DND-41 (cell line): ENCODE measurements at regions not wholly inside any gene's neighbourhood (a gene's known extent, or its start where the extent isn't known, plus 50 kb on each side); places are given as distances from the start of the nearest gene placed in this dataset.

ENCODE experiments used
- EZH2 ChIP-seq: IDR thresholded peaks from 3 replicates; pipeline ENCODE4 v1.6.1; 2012; ENCODE audit warnings: borderline replicate concordance, low read depth, mild to moderate bottlenecking, moderate library complexity, low read length, inconsistent platforms; ENCODE audit not compliant: severe bottlenecking
- TF ChIP-seq, protein P1 (sequence below): IDR thresholded peaks from 2 replicates; pipeline ENCODE4 v1.5.1; 2012; ENCODE audit warnings: borderline replicate concordance, low read length, moderate library complexity, mild to moderate bottlenecking; ENCODE audit not compliant: poor library complexity, severe bottlenecking; ENCODE audit errors: extremely low read depth

DNA sequence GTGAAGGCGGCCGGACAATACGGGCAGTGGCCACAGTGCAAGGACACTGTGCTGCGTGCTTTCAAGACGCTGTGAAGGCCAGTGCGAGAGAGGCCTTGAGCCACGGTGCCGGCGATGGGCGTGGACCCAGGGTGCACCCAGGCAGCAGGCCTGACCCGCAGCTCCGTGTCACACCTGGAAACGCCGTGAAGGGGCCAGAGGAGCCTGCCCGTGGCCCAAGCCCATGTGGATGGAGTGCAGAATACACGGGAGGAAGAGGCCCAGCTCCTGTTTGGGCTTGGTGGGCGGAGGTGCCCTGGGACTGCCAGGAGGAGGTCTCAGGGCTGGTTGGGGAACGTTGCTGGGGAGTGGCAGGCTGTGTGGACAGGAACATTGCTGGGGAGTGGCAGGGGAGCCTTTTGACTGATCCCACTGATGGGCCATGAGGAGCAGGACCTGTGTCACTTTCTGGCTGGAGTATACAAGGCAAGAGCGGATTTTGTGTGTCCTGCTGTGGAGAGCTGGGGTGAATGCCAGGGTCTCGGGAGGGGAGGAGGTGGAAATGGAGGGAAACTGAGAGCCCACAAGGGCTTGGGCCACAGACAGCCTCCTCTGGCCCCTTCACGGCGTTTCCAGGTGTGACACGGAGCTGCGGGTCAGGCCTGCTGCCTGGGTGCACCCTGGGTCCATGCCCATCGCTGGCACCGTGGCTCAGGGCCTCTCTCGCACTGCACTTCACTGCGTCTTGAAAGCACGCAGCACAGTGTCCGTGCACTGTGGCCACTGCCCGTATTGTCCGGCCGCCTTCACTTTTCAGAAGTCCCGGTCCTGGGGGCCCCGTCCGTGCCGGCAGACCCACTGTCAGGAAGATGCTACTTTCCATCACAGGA is 925.4 kb downstream of the BRD1 start:
- TF ChIP-seq, protein P1, sequence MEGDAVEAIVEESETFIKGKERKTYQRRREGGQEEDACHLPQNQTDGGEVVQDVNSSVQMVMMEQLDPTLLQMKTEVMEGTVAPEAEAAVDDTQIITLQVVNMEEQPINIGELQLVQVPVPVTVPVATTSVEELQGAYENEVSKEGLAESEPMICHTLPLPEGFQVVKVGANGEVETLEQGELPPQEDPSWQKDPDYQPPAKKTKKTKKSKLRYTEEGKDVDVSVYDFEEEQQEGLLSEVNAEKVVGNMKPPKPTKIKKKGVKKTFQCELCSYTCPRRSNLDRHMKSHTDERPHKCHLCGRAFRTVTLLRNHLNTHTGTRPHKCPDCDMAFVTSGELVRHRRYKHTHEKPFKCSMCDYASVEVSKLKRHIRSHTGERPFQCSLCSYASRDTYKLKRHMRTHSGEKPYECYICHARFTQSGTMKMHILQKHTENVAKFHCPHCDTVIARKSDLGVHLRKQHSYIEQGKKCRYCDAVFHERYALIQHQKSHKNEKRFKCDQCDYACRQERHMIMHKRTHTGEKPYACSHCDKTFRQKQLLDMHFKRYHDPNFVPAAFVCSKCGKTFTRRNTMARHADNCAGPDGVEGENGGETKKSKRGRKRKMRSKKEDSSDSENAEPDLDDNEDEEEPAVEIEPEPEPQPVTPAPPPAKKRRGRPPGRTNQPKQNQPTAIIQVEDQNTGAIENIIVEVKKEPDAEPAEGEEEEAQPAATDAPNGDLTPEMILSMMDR = no peak
- no peak for TF ChIP-seq EZH2
